ENCODE measurements at regions not wholly inside any gene's neighbourhood (a gene's known extent, or its start where the extent isn't known, plus 50 kb on each side); places are given as distances from the start of the nearest gene placed in this dataset.

- no peak for TF ChIP-seq CTCF (conservative IDR thresholded peaks at IDR 0.05; ENCODE audit: low read length)
- no peak for DNase-seq (ENCODE audit: low read depth)
- no peak overlapping the region for H3K4me3 ChIP-seq (ENCODE audit: low read length)
Observed at GRCh38 chr15:26243382-26243781, 380.3 kb upstream of the ATP10A start.

- no peak overlapping the region for H3K4me3 ChIP-seq (ENCODE audit: low read length)
- DNase-seq (ENCODE audit: low read depth): no peak
- TF ChIP-seq CTCF (conservative IDR thresholded peaks at IDR 0.05; ENCODE audit: low read length): no peak
Observed at GRCh38 chr15:26242565-26243071, 379.5 kb upstream of the ATP10A start.

GRCh38 chr15:26235864-26236263, 372.7 kb upstream of the ATP10A start:
- H3K4me3 ChIP-seq (ENCODE audit: low read length): no peak overlapping the region
- no peak for TF ChIP-seq CTCF (conservative IDR thresholded peaks at IDR 0.05; ENCODE audit: low read length)
- no peak for DNase-seq (ENCODE audit: low read depth)

- TF ChIP-seq CTCF (conservative IDR thresholded peaks at IDR 0.05; ENCODE audit: low read length): no peak
- DNase-seq (ENCODE audit: low read depth): no peak
- H3K4me3 ChIP-seq (ENCODE audit: low read length): no peak overlapping the region
Observed at GRCh38 chr15:26234976-26235767, 372.0 kb upstream of the ATP10A start.

DNA sequence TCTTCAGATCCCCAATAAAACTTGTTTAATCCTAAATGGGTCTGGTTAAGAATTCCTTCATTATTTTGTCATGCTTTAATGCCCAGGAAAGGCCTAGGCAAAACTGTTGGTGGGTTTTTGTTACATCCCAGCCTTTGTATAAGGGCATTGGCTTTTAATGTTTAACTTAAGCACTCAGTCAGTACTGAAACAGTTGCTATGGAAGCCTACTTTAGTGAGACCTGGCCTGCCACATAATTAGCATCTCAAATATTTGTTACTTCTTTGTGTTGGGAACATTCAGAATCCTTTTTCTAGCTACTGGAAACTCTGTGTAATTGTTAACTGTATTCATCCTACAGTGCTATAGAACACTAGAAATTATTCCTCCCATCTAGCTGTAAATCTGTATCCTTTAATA, 369.6 kb upstream of the ATP10A start:
- no peak for TF ChIP-seq CTCF (conservative IDR thresholded peaks at IDR 0.05; ENCODE audit: low read length)
- no peak for DNase-seq (ENCODE audit: low read depth)
- H3K4me3 ChIP-seq (ENCODE audit: low read length): no peak overlapping the region

DNA sequence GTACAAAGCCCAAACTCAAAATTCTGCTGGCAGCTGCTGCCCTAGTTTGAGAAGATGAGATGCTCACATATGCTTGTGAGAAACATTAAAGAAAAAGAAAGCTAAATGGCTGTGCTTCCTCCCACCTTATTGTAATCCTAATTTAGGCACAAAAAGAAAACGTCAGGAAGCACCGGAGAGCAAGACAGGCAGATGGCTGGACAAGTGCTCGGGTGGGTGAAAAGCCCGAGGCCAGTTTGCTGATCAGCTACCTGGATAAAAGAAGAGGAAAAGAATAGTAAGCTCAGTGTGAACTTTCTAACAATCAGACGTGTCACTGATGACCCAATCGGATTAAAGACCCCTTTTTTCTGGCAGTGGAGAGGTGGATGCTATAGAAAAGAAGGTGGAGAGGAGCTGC, 368.0 kb upstream of the ATP10A start:
- DNase-seq (ENCODE audit: low read depth): no peak
- H3K4me3 ChIP-seq (ENCODE audit: low read length): no peak overlapping the region
- no peak for TF ChIP-seq CTCF (conservative IDR thresholded peaks at IDR 0.05; ENCODE audit: low read length)

GRCh38 chr15:26224266-26224665, 361.1 kb upstream of the ATP10A start:
- DNase-seq (ENCODE audit: low read depth): no peak
- no peak for TF ChIP-seq CTCF (conservative IDR thresholded peaks at IDR 0.05; ENCODE audit: low read length)
- no peak overlapping the region for H3K4me3 ChIP-seq (ENCODE audit: low read length)

All from AG10803 (cell line).